ENCODE measurements at regions not wholly inside any gene's neighbourhood (a gene's known extent, or its start where the extent isn't known, plus 50 kb on each side); places are given as distances from the start of the nearest gene placed in this dataset.

DNA sequence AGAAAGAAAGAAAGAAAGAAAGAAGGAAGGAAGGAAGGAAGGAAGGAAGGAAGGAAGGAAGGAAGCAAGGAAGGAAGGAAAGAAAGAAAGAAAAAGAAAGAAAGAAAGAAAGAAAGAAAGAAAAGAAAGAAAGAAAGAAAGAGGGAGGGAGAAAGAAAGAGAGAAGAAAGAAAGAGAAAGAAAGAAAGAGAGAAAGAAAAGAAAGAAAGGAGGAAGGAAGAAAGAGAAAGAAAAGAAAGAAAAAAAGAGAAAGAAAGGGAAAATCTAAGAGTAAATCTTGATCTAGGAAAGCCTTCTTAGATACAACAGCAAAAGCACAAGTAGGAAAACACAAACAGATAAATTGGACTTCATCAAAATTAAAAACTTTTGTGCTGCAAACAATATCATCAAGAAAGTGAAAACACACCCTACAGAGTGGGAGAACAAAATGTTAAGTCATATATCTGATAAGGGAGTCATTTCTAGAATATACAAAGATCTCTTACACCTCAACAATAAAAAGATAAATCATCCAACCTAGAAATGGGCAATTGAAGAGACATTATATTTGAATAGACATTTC is 116.8 kb upstream of the FGF3 start:
- Histone ChIP-seq H3K4me3 (no peak overlapping the region), H3K27me3 (no peaks in the 10 kb centered on the region), H3K9me3 (replicated peaks) (no peaks in the 10 kb centered on the region)

DNA sequence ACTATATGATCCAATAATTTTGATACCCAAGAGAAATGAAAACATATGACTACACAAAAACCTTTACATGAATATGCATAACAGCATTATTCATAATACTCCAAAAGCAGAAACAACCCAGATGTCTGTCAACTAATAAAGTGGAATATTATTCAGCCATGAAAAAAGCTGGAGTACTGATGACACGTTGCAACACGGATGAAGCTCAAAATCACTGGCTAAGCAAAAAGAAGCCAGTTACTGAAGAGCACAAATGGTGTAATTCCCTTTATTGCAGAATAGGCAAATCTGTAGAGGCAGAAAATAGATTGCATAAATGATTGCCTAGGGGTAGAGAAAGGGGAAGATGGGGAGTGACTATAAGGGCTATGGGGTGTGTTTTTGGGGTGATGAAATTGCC is 117.6 kb upstream of the FGF3 start:
- Histone ChIP-seq H3K9me3 (replicated peaks) (no peaks in the 10 kb centered on the region), H3K36me3 (no peaks in the 10 kb centered on the region), H3K4me1 (no peaks in the 10 kb centered on the region), H3K27me3 (no peaks in the 10 kb centered on the region), H3K27ac (no peak overlapping the region), H3K4me3 (no peak overlapping the region)
- DNase-seq, result no peak

More for the DNA sequence above, 116.8 kb upstream of the FGF3 start:
- H3K4me1 ChIP-seq, result no peaks in the 10 kb centered on the region
- DNase-seq, result no peak
- no peaks in the 10 kb centered on the region for H3K36me3 ChIP-seq
- no peak overlapping the region for H3K27ac ChIP-seq

DNA sequence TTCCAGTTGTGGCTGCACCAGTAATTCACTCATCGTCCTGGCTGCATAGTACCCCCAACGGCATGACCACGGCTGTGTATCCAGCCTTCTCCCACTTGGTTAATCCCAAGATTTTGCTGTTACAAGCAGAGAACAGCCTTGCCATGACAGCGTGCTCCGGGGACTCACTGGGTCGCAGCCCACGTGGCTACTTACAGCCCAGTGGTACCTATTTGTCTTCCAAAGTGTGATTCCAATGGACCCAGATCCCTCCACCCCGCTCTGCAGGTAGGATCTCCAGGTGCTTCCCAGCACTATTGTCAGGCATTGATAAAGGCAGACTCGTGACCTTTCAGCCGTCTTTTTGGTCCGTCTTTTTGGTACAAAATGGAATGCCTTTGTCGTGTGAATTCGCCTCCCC is 119.0 kb upstream of the FGF3 start:
- no peaks in the 10 kb centered on the region for H3K4me1 ChIP-seq
- no peak for DNase-seq
- no peaks in the 10 kb centered on the region for H3K9me3 ChIP-seq (replicated peaks)
- no peak overlapping the region for H3K4me3 ChIP-seq
- no peaks in the 10 kb centered on the region for H3K36me3 ChIP-seq
- H3K27me3 ChIP-seq, result no peaks in the 10 kb centered on the region
- no peak overlapping the region for H3K27ac ChIP-seq

DNA sequence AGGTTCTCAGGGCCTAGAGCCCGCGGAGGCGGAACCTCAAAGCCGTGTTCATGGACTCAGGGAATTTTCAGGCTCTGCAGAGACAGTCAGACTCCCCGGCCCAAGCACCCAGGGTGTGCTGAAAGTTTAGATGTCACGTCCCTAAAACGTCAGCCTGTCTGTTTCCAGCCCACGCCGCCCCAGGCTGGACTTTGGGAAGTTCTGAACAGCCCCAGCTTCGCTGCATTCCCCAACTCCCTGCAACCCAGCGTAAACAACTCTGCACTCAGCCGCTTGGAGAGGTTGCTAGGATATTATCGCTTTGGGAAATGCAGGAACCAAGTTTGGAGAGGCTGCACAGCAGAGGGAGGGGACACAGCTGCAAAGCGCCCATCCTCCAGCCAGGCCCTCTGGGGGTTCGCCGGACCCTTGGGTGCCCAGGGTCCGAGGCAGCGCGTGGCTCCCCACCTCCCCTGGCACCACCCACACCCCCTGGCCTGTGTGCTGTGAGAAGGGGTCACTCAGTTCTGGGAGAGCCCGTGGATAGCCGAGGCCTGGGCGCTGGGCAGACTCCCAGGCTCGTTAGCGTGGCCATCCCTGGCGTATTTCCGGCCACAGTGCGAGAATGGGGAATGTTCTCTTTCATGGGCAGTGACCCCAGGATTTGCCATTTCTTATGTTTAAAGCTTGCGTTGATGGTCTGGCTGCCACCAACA is 120.5 kb upstream of the FGF3 start:
- Histone ChIP-seq H3K4me3 (no peak overlapping the region), H3K27me3 (no peaks in the 10 kb centered on the region), H3K36me3 (no peaks in the 10 kb centered on the region), H3K4me1 (no peaks in the 10 kb centered on the region), H3K27ac (no peak overlapping the region), H3K9me3 (replicated peaks) (no peaks in the 10 kb centered on the region)
- DNase-seq, result no peak

DNA sequence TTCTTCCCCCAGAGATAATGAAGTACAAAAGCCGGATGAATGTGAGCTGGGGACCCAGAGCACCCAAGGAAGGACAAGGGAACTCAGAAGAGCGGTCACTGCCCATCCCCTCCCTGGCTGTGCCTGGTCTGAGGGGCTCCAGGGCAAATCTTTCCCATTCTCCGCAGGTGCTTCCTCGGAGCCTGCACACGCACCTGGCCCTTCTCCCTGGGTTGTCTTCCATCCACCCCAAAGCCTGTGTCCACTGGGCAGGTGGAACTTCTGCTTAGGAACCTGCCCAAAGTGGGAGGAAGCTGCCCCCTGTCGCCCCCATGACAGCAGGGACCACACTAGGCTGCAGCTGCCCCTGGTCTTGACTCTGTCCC is 121.0 kb upstream of the FGF3 start:
- no peak overlapping the region for H3K4me3 ChIP-seq
- no peak overlapping the region for H3K27ac ChIP-seq
- H3K27me3 ChIP-seq, result no peaks in the 10 kb centered on the region
- H3K9me3 ChIP-seq (replicated peaks), result no peaks in the 10 kb centered on the region
- H3K36me3 ChIP-seq, result no peaks in the 10 kb centered on the region
- no peak for DNase-seq
- no peaks in the 10 kb centered on the region for H3K4me1 ChIP-seq

DNA sequence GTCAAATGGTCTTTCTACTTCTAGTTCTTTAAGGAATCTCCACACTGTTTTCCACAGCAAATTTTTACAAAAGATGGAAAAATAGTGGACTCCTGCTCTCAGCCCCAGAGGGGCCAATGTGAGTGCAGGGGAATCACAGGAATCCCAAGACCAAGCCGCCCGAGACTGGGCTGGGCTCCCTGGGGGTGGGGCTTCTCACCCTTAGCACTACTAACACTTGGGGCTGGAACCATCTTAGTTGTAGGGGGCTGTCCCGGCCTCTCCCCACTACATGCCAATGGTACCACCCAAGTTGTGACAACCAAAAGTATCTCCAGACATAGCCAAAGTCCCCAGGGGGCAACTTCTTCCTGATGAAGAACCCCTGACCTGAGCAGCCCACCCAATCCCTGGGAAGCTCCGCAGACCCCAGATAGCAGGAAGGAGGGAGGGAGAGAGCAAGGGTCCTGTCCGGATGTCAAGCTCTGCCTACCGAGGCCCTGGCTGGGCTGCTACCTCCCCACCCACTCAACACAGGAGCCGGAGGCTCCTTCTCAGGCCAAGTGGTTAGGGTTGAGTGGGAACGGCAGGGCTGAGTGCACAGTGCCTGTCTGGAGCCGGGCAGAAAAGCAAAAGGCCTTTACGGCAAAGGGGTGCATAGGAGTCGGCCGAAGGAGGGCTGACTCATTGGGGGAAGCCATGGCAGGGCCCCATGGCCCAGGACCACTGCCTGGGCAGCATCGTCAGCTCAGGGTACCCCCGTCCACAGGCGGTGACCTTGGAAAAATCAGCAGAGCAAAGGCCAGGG is 122.5 kb upstream of the FGF3 start:
- no peak overlapping the region for H3K27ac ChIP-seq
- H3K36me3 ChIP-seq, result no peaks in the 10 kb centered on the region
- H3K27me3 ChIP-seq, result no peaks in the 10 kb centered on the region
- H3K9me3 ChIP-seq (replicated peaks), result no peaks in the 10 kb centered on the region
- no peak overlapping the region for H3K4me3 ChIP-seq
- H3K4me1 ChIP-seq, result no peaks in the 10 kb centered on the region
- DNase-seq, result no peak

DNA sequence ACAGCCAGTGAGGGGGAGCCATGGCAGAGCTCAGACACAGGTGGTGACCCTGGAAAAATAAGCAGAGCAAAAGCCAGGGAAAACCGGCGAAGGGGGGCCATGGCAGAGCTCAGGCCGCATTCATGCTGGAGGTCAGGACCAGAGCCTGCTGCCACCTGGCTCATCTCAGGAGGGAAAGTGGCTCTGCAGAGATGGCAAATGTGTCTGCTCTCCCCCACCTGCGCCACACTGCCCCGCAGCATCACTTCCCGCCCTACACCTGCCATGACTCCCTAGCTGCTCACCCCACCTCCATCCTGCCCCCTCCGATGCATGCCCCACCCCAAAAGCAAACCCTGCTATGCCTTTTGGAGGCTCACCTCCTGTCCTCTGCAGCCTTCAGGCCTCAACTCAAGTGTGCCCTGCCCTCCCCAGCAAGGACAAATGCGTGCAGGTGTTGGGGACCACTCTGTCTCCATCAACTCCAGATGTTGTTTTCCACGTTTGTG is 123.2 kb upstream of the FGF3 start:
- Histone ChIP-seq H3K27me3 (no peaks in the 10 kb centered on the region), H3K9me3 (replicated peaks) (no peaks in the 10 kb centered on the region), H3K36me3 (no peaks in the 10 kb centered on the region), H3K27ac (no peak overlapping the region), H3K4me1 (no peaks in the 10 kb centered on the region), H3K4me3 (no peak overlapping the region)
- DNase-seq, result no peak

DNA sequence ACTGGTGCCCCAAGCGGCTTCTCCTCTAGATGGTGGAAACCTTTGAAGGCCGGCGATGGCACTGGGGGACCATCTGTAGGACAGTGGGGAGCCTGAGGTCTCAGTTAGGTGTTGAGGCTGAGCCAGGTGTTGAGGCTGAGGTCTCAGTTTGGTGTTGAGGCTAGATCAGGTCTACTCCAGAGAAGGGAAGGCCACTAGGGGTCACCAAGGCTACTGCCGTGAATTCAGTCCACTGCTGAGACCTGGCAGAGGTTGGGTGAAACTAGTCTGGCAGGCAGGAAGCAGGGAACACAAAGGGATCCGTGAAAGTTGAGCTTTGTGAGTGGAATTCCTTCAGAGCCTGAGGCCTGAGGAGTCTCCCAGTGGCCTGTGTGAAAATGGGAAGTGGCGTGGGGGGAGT is 123.8 kb upstream of the FGF3 start:
- Histone ChIP-seq H3K27me3 (no peaks in the 10 kb centered on the region), H3K27ac (no peak overlapping the region), H3K4me1 (no peaks in the 10 kb centered on the region), H3K4me3 (no peak overlapping the region), H3K9me3 (replicated peaks) (no peaks in the 10 kb centered on the region), H3K36me3 (no peaks in the 10 kb centered on the region)
- DNase-seq, result no peak

DNA sequence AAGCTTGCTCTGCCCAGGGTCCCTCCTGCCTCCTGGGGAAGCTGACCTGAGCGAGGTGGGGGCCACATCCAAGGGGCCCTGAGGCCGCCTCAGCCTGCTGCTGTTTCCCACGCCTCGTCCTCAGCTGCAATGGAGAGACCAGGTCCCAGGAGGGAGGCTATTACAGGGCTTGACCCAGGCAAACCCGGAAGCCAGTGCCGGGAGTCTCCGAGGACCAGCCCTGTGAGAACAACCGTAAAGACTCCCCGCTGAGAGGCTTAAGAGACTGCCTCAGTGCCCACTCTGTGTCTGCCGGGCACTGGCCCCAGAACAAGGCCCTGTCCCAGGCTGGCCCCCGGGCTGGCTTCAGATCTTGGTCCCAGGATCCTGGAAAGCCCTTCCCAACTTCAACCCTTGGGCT is 124.3 kb upstream of the FGF3 start:
- no peak overlapping the region for H3K27ac ChIP-seq
- H3K9me3 ChIP-seq (replicated peaks), result no peaks in the 10 kb centered on the region
- no peaks in the 10 kb centered on the region for H3K4me1 ChIP-seq
- DNase-seq, result no peak
- no peaks in the 10 kb centered on the region for H3K27me3 ChIP-seq
- H3K4me3 ChIP-seq, result no peak overlapping the region
- H3K36me3 ChIP-seq, result no peaks in the 10 kb centered on the region

DNA sequence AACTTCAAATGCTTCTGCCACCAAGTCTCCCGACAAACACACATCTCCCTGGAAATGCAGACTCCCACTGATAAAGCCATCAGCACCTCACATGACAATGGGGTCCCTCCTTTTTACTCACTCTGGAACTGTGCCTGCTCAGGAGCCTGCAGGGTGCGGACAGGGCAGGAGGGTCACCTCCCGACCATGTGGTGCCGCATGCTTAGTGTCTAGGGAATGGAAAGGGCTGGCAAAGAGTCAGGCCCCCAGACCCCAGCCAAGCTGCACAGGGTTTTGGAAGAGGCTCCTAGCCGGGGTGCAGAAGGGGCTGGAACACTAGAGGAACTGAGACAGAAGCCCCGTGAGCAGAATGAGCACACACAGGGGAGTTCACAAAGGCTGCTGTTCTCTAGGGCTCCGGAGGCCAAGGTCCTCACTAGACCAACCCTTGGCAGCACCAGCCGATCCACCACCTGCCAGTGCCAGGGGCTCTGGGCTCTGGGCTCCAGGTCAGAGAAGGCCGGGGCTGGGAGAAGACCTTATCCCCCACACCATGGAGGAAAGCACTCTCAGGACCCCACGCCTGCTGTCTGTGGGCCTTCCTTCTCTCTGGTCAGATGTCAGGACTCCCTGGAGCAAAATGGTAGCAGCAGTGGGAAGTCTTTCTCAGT is 125.1 kb upstream of the FGF3 start:
- Histone ChIP-seq H3K4me3 (no peak overlapping the region), H3K27me3 (no peaks in the 10 kb centered on the region), H3K27ac (no peak overlapping the region), H3K9me3 (replicated peaks) (no peaks in the 10 kb centered on the region), H3K36me3 (no peaks in the 10 kb centered on the region), H3K4me1 (no peaks in the 10 kb centered on the region)
- DNase-seq, result no peak

DNA sequence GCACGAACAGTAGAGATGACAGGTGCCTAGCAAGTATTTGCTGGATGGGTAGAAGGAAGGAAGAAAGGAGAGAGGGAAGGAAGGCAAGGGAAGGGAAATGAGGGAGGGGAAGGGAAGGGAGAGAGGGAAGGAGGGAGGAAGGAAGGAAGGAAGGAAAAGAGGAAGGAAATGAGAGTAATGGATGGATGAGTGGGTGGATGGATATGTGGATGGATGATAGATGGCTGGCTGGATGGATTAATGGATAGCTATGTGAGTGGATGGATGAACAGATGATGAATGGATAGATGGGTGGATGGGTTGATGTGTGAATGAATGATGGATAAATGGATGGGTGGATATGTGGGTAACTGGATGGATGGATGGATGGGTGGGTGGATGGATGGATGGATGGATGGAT is 125.9 kb upstream of the FGF3 start:
- Histone ChIP-seq H3K9me3 (replicated peaks) (no peaks in the 10 kb centered on the region), H3K36me3 (no peaks in the 10 kb centered on the region), H3K27me3 (no peaks in the 10 kb centered on the region), H3K27ac (no peak overlapping the region), H3K4me1 (no peaks in the 10 kb centered on the region), H3K4me3 (no peak overlapping the region)
- DNase-seq, result no peak

DNA sequence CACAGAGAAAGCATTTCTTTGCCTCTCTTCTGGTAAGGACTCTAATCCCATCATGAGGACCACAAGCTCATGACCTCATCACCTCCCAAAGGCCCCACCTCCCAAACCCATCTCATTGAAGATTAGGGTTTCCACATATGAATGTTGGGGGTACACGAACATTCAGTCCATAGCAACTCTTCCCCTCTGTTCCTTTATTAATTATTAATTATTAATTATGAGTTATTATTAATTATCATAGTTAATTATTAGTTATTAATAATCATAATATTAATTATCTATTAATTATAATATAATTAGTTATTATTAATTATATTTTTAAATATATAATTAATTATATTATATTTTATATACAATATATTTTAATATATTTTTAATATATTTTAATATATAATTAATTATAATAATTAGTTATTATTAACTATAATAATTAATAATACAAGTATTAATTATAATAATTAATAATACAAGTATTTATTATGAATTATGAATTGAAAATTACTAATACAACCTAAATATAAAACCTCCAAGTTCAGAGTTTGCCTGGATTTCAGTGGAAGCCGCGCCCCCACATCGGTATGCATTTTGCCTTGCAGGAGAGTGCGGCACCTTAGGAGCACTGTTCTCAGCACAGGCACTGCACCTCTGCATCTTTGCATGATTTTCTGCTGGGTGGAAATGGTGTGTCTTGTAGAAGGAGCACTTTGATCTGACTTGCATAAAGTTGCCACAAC is 128.0 kb upstream of the FGF3 start:
- no peaks in the 10 kb centered on the region for H3K4me1 ChIP-seq
- H3K27ac ChIP-seq, result no peak overlapping the region
- no peak overlapping the region for H3K4me3 ChIP-seq
- no peaks in the 10 kb centered on the region for H3K36me3 ChIP-seq
- H3K27me3 ChIP-seq, result no peaks in the 10 kb centered on the region
- H3K9me3 ChIP-seq (replicated peaks), result no peaks in the 10 kb centered on the region
- DNase-seq, result no peak

DNA sequence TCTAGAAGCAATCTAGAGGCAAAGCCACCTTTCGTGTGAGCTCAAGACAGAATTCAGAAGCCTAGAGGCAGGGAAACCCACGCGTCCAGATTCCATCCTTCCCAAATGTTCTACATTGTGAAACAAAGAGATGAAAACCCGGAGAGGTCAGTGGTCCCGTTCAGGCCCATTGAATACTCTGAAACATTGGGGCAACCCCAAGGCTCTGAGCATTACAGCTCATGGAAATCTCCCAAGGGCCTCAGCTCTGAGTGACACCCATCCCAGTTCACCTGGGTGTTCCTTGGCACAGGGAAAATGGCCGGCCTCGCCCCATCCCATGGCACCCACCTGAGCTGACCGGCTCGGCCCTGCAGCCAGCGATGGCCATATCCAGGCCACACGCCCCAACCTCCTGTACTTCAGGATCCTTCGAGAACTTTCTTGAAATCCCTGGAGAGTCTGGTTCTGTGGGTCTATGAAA is 128.6 kb upstream of the FGF3 start:
- H3K27me3 ChIP-seq, result no peaks in the 10 kb centered on the region

DNA sequence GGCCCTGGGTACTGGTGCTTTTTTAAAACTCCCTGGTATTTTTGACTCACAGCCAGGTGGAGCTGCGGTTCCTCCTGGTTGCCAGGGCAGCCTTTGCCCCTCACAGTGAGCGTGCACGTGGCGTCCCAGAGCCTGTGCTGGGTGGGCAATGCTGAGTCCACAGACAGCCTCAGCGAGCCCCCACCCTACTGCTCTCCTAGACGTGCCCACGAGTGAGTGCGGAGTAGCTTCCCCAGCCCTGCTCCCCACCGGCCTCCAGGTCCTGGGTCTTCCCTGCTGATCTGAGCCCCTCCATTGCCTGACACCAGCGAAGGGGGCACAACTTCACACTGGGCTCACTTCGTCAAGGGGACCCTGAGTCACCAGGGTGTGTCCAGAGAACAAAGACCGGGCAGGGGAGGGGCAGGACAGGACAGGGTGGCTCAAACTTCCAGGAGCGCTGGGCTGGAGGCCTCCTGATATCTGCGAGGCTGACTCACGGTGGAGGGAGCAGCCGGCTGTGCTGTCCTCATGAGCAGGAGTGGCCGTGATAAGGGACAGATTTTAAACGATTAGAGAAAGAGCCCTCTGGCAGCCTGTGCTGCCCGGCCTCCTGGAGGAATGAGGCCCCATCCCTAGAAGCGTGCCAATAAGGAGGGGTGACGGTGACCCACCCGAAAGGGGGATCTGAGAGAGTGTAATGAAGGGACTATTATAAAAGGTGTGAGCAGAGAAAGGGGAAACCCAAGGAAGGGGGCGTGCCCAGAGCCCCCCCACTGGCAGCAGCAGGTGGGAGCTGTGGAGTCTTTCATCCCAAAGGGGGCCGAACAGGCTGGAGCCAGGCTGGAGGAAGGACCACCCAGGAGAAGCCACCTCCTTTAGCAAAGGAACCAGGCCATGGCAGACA is 129.3 kb upstream of the FGF3 start:
- Histone ChIP-seq H3K4me3 (no peak overlapping the region), H3K9me3 (replicated peaks) (no peaks in the 10 kb centered on the region), H3K27ac (no peak overlapping the region; the same call in 1 of the 2 replicates), H3K36me3 (no peaks in the 10 kb centered on the region), H3K4me1 (no peaks in the 10 kb centered on the region), H3K27me3 (no peaks in the 10 kb centered on the region)
- DNase-seq, result peak; percentile 12 to 17

More for the DNA sequence above, 128.6 kb upstream of the FGF3 start:
- Histone ChIP-seq H3K4me1 (no peaks in the 10 kb centered on the region), H3K36me3 (no peaks in the 10 kb centered on the region), H3K4me3 (no peak overlapping the region), H3K27ac (no peak overlapping the region), H3K9me3 (replicated peaks) (no peaks in the 10 kb centered on the region)
- no peak for DNase-seq

Data from SJCRH30 (cell line).